ACC112 (cell line): ENCODE measurements at regions not wholly inside any gene's neighbourhood (a gene's known extent, or its start where the extent isn't known, plus 50 kb on each side); places are given as distances from the start of the nearest gene placed in this dataset.

Experiments used
- H2AFZ ChIP-seq: fragments of 200-600 bp; sonication (generic); one replicate; pipeline ENCODE4 v1.6.0; 2017; ENCODE audit warnings: antibody characterized with exemption, low read length; ENCODE audit not compliant: unreplicated experiment
- H3K27ac ChIP-seq: fragments of 200-600 bp; sonication (generic); 2 replicates; pipeline ENCODE4 v1.5.1; 2014; ENCODE audit warnings: low read depth, mild to moderate bottlenecking, antibody characterized with exemption, low read length, moderate library complexity
- H3K27me3 ChIP-seq: fragments of 200-600 bp; sonication (generic); 2 replicates; pipeline ENCODE4 v1.6.1; 2014; ENCODE audit warnings: mild to moderate bottlenecking, antibody characterized with exemption, low read length, moderate library complexity, mixed read lengths; ENCODE audit not compliant: insufficient read depth
- H3K36me3 ChIP-seq: fragments of 200-600 bp; sonication (generic); 2 replicates; pipeline ENCODE4 v1.6.1; 2016; ENCODE audit warnings: mild to moderate bottlenecking, antibody characterized with exemption, low read length, moderate library complexity, mixed read lengths; ENCODE audit not compliant: insufficient read depth
- H3K4me1 ChIP-seq: fragments of 200-600 bp; sonication (generic); one replicate; pipeline ENCODE4 v1.6.1; 2016; ENCODE audit warnings: low read length, mixed read lengths; ENCODE audit not compliant: insufficient read depth, unreplicated experiment, control insufficient read depth
- H3K4me3 ChIP-seq: fragments of 200-600 bp; sonication (generic); 2 replicates; pipeline ENCODE4 v1.5.1; 2014; ENCODE audit warnings: mild to moderate bottlenecking, low read depth, low read length
- H3K79me2 ChIP-seq: fragments of 200-600 bp; sonication (generic); one replicate; pipeline ENCODE4 v1.6.0; 2016; ENCODE audit warnings: low read length; ENCODE audit not compliant: control insufficient read depth, unreplicated experiment, insufficient read depth

- Histone ChIP-seq H3K27ac (no peak overlapping the region), H2AFZ (no peak overlapping the region), H3K36me3 (no peaks in the 10 kb centered on the region), H3K79me2 (no peaks in the 10 kb centered on the region), H3K4me1 (no peaks in the 10 kb centered on the region), H3K4me3 (no peak overlapping the region), H3K27me3 (no peaks in the 10 kb centered on the region)
These were observed 261.5 kb downstream of the BRD1 start for GRCh38 chr22:49566141-49566541.

- Histone ChIP-seq H3K79me2 (no peaks in the 10 kb centered on the region), H3K27ac (no peak overlapping the region), H3K27me3 (no peaks in the 10 kb centered on the region), H3K4me1 (no peaks in the 10 kb centered on the region), H3K4me3 (no peak overlapping the region), H2AFZ (no peak overlapping the region), H3K36me3 (no peaks in the 10 kb centered on the region)
These were observed 262.2 kb downstream of the BRD1 start for GRCh38 chr22:49565516-49565855.

- Histone ChIP-seq H3K4me3 (no peak overlapping the region), H3K36me3 (no peaks in the 10 kb centered on the region), H3K27ac (no peak overlapping the region)
These were observed 262.8 kb downstream of the BRD1 start for GRCh38 chr22:49564666-49565515.

GRCh38 chr22:49564054-49564453, 263.6 kb downstream of the BRD1 start:
- no peaks in the 10 kb centered on the region for H3K27me3 ChIP-seq
- no peaks in the 10 kb centered on the region for H3K4me1 ChIP-seq
- H3K4me3 ChIP-seq, result no peak overlapping the region
- no peak overlapping the region for H2AFZ ChIP-seq
- no peaks in the 10 kb centered on the region for H3K36me3 ChIP-seq
- no peak overlapping the region for H3K27ac ChIP-seq
- no peaks in the 10 kb centered on the region for H3K79me2 ChIP-seq

More at GRCh38 chr22:49564666-49565515, 262.8 kb downstream of the BRD1 start:
- Histone ChIP-seq H3K27me3 (no peaks in the 10 kb centered on the region), H3K79me2 (no peaks in the 10 kb centered on the region), H2AFZ (no peak overlapping the region), H3K4me1 (no peaks in the 10 kb centered on the region)

GRCh38 chr22:49562685-49563249, 264.9 kb downstream of the BRD1 start:
- no peaks in the 10 kb centered on the region for H3K36me3 ChIP-seq
- no peaks in the 10 kb centered on the region for H3K4me1 ChIP-seq
- no peak overlapping the region for H3K27ac ChIP-seq
- no peak overlapping the region for H2AFZ ChIP-seq
- H3K4me3 ChIP-seq, result no peak overlapping the region
- no peaks in the 10 kb centered on the region for H3K79me2 ChIP-seq
- no peaks in the 10 kb centered on the region for H3K27me3 ChIP-seq

GRCh38 chr22:49561976-49562375, 265.7 kb downstream of the BRD1 start:
- H2AFZ ChIP-seq, result no peak overlapping the region
- no peaks in the 10 kb centered on the region for H3K27me3 ChIP-seq
- H3K4me1 ChIP-seq, result no peaks in the 10 kb centered on the region
- H3K79me2 ChIP-seq, result no peaks in the 10 kb centered on the region
- no peaks in the 10 kb centered on the region for H3K36me3 ChIP-seq
- H3K27ac ChIP-seq, result no peak overlapping the region
- H3K4me3 ChIP-seq, result no peak overlapping the region

GRCh38 chr22:49561338-49561737, 266.3 kb downstream of the BRD1 start:
- H3K36me3 ChIP-seq, result no peaks in the 10 kb centered on the region
- H3K4me1 ChIP-seq, result no peaks in the 10 kb centered on the region
- H3K79me2 ChIP-seq, result no peaks in the 10 kb centered on the region
- no peaks in the 10 kb centered on the region for H3K27me3 ChIP-seq
- H3K27ac ChIP-seq, result no peak overlapping the region
- no peak overlapping the region for H2AFZ ChIP-seq
- H3K4me3 ChIP-seq, result no peak overlapping the region

- Histone ChIP-seq H3K27me3 (no peaks in the 10 kb centered on the region), H2AFZ (no peak overlapping the region), H3K4me1 (no peaks in the 10 kb centered on the region), H3K27ac (no peak overlapping the region), H3K36me3 (no peaks in the 10 kb centered on the region), H3K4me3 (no peak overlapping the region), H3K79me2 (no peaks in the 10 kb centered on the region)
These were observed 272.1 kb downstream of the BRD1 start for GRCh38 chr22:49555526-49555925.

GRCh38 chr22:49554741-49555140, 272.9 kb downstream of the BRD1 start:
- Histone ChIP-seq H3K4me3 (no peak overlapping the region), H2AFZ (no peak overlapping the region), H3K27me3 (no peaks in the 10 kb centered on the region), H3K27ac (no peak overlapping the region), H3K4me1 (no peaks in the 10 kb centered on the region), H3K79me2 (no peaks in the 10 kb centered on the region), H3K36me3 (no peaks in the 10 kb centered on the region)

GRCh38 chr22:49554296-49554625, 273.4 kb downstream of the BRD1 start:
- Histone ChIP-seq H3K4me1 (no peaks in the 10 kb centered on the region), H2AFZ (no peak overlapping the region), H3K79me2 (no peaks in the 10 kb centered on the region)

More at GRCh38 chr22:49554296-49554625, 273.4 kb downstream of the BRD1 start:
- Histone ChIP-seq H3K27ac (no peak overlapping the region), H3K27me3 (no peaks in the 10 kb centered on the region), H3K36me3 (no peaks in the 10 kb centered on the region), H3K4me3 (no peak overlapping the region)
